ENCODE measurements at regions not wholly inside any gene's neighbourhood (a gene's known extent, or its start where the extent isn't known, plus 50 kb on each side); places are given as distances from the start of the nearest gene placed in this dataset.

DNA sequence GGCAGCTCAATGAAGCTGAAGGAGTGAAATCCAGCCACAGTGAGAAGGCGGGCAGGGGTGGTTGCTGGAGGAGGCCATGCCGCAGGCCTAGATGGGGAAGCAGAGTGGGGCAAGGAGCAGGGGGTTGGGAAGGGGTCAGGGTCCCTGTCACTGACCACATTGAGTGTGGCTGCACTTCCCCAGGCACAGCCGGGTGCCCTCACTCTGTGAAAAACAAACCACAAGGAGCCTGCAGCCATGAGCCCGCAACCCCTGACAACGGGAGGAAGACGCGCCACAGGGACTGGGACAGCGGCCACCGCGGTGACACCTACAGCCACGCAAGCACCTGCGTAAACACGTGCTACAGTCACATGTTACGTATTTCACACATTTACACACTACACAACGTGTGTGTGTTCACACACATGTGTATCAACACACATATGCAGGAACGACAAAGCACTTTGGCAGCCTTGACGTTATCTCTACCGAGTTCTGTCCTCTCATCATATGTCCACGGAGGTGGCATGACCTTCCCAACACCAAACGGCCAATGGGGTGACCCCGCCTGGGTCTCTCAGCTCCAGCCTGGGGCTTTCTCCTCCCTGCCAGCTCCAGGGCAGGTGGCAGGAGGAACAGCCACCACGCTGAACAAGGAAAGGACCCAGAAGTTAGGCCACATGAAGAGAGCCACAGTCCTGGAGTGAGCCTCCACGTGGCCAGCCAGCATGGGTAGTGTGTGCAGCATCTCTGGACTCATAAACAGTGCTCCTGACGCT lies 137.6 kb upstream of the RPS6KA2 start:
- no peak for TF ChIP-seq POLR2AphosphoS5 (IDR thresholded peaks at IDR 0.05; ENCODE audit: borderline replicate concordance, low read depth, low read length)
- no peak for TF ChIP-seq FOXP2 (optimal IDR thresholded peaks at IDR 0.05; ENCODE audit: control extremely low read depth, extremely low read length, insufficient read depth)
- no peak for TF ChIP-seq EZH2 (IDR thresholded peaks at IDR 0.05)
